CD4-positive, alpha-beta T cell treated with Interleukin-2 at 100 ng/mL for 4 hours (primary cell): ENCODE measurements at regions not wholly inside any gene's neighbourhood (a gene's known extent, or its start where the extent isn't known, plus 50 kb on each side); places are given as distances from the start of the nearest gene placed in this dataset.
"Not testable (repeated sequence)": the region's sequence is repeated elsewhere in the genome, so short reads cannot be mapped to it uniquely, and the experiment has no call there.

Source experiments
- DNase-seq: peaks from one replicate; pipeline ENCODE4 v3.0.0-alpha.2; 2020; ENCODE audit warnings: low spot score

DNA sequence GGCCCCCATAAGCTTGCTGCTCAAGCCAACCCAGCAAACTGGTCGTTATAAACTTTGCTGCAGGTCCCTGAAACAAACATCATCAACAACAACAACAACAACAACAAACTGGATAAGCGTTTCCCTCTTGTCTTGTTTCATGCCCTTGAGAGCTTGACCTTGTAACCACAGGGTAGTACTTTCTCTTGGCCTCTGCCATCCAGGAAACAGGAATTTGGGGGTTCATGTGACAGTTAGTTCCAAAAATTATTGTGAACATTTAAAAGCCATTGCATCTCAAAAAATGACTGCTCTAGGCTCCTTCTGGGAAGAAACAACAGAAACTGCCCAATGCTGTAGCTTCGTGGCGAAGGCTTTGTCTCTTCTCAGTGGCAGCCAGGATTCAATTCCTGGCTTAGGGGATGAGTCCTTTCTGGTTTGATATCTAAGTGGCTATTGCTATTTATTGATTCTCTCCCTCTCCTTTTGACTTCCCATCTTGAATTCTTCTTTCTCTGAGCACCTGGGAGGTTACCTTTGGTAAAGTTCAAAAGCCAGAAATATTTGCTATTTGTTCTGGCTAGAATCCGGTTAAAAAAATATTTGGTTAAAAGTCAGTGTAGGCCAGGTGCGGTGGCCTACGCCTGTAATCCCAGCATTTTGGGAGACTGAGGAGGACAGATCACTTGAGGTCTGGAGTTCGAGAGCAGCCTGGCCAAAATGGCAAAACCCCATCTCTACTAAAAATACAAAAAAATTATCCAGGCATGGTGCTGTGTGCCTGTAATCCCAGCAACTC is 52.0 kb upstream of the CPM start:
- DNase-seq, result no peak

DNA sequence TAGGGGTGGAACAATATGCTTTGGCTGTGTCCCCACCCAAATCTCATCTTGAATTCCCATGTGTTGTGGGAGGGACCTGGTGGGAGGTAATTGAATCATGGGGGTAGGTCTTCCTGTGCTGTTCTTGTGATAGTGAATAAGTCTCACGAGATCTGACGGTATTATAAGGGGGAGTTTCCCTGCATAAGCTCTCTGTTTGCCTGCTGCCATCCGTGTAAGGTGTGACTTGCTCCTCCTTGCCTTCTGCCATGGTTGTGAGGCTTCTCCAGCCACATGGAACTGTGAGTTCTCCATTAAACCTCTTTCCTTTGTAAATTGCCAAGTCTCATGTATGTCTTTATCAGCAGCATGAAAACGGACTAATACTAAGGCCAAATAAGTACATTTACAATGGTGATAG is 64.6 kb upstream of the CPM start:
- DNase-seq, result not testable (repeated sequence)

DNA sequence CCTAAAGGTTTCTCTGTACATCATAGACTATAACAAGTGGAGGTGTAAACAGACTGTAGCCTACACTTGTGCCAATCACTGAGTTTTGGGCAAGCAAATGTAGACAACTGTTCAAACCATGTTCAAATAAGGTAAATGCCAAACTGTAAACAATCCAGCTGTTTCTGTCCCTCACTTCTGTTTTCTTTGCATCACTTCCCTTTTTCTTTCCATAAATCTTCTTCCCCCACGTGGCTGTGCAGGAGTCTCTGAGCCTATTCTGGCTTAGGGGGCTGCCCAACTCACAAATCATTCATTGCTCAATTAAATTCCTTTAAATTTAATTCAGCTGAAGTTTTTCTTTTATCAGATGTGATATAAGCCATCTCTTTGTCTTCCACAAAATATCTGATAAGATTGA is 65.1 kb upstream of the CPM start:
- no peak for DNase-seq

DNA sequence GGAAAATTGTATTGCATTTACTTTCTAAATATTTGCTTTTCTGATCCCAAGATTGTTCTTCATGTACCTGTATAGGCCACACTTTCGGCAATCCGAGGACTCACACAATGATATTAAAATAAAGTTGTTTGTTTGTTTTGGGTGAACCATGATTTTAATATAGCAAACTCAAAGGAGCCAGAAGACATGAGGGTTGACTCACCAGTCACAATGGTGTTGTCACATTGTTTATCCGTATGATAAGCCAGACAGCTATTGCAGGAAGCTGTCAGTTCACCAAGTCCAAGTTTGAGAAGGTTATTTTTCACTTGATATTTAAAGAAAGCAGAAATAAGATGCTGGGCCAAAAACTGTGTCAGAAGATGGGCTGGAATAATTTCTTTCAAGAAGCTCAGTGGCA is 67.1 kb upstream of the CPM start:
- DNase-seq, result no peak

DNA sequence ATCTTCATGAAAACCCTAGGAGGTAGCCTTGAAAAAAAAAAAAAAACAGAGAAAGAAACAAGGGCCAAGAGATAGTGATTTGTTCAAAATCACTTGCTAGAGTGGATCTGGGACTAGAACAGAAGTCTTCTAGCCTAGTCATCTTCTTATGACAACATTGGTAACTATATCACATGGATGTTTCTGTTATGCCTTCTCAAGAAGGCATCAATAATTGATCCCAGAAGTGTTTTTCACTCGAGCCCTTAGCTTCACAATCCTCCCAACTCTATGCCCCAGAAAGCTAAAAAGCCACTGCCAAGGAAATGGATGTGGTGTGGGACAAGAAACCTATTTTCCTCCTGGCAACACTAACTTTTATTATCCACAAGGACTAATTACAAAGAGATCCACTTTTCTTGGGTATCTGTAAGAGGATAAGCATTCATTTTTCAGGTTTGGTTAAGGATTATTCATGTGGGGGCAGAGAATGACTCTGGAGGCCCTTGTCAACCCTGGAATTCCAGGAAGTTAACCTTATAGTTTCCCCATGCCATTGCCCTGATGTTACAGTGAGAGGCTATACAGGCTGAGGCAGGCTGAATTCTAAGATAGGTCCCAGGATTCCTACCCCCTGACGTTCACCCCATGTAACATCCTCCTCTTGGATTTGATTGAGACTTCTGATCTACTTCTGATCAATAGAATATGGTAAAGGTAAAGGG is 67.7 kb upstream of the CPM start:
- DNase-seq, result no peak

DNA sequence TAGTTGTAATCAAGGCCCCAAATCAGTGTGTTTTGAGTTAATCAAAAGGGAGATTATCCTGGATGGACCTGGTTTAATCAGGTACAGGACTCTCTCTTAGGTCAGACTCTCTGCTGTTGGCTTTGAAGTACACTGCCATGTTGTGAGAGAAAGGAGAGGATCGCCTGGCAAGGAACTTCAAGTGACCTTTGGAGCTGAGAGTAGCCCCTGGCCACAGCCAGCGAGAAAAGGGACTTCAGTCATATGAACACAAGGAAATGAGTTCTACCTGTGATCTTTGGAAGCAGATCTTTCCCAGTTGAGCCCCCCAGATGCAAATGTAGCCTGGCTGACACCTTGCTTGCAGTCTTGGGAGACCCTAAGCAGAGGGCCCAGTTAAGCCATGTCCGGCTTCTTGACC is 68.3 kb upstream of the CPM start:
- DNase-seq, result no peak

DNA sequence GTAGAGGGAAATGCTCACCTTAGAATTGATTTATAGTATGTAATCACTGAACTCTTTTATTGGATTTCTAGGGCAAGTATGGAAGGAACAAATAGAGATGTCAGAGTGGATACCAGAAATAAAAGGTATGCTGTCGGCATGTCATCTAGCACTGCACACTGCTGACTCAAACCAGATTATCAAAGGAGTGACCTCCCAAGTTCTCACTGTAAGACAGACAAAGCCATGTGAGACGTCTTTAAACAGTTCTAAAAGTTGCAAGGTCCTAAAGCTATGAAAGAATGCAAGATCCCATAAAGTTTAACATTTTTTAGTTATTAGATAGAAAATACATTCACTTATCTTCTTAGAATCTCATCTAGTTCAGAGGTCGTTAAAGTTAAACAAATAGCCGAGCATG is 70.0 kb upstream of the CPM start:
- DNase-seq, result no peak

DNA sequence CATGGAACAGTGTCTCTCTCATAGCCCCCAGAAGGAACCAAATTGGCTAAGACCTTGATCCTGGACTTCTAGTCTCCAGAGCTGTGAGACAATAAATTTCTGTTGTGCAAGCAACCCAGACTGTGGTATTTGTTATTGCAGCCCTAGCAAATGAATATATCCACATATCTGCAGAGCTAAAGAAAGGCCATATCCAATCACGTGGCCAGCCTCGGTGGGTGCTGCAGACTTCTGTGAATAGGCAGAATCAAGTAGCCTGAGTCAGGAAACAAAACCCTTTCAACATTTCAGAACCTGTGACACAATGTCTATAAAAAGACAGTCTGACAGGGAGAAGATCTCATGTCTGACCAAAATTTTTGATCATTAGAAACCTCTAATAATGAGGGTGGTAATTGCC is 71.0 kb upstream of the CPM start:
- no peak for DNase-seq

DNA sequence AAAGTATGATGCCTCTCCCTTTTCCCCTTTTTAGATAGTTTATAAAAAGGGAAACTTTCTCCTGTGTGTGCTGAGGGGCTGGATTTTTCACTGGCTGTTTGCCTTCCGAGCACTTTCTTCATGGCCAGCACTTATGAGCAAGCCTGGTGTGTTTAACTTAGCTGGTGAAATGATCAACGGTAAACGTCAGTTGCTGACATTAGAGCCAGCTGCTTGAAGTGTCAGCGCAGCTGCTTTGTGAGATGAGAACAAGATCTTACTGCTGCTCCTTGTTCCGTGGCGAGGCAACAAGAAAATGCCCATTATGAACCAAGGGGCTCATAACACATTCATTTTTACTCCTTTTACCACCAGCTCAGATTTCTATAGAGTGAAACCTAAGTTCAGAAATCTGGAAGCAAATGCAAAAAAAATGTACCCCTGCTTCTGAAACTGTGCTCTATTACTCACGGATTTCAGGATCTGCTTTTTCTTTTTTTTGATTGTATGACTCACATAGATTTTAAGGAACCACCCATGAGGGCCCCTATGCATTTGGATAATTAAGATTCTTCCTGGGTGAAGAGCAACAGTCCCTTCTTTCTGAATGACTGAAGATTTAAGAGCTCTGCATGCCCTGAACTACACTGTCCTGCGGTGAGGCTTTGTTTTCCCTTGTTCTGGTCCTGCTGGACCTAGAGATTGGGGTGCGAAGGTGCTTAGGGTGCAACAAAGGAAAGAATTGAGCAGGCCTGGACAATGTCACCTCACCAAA is 74.3 kb upstream of the CPM start:
- no peak for DNase-seq

DNA sequence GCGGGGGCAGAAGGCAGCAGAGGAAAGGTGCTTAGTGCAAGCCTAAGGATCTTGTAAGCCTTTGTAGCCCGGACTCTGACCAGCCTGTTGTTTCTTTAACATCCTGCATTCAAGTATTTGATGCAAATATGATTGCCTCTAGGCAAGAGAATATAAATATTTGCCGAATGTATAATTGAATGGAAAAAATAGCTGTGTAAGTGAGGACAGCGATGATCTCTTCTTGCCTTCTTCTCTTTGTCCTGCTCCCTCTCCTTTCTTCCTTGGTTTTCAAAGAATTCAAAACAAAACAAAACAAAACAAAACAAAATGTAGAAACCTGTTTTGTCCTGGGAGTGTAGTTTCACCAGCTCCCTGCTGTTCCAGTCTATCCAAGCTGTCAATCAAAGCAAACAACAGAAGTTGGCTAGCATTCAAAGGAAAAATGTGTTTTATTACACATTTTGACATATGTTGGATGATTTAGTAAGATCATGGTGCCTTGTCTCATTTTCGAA is 74.9 kb upstream of the CPM start:
- no peak for DNase-seq

DNA sequence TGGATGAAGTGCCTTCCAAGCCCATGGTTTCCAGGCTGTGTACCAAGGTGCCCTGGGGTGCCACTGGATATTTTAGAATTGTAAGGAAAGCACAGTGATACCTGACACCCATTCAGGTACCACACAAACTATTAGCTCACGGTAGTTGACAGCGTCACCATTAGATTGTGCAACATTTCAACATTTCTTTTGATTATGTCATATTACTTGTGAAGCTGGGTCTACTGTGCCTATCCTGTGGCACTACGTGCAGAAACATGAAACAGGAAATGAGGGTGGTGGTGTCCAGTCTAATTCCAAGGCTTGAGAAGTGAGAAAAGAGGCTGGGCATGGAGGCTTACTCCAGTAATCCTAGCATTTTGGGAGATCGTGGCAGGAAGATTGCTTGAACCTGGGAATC is 75.5 kb upstream of the CPM start:
- DNase-seq, result no peak

DNA sequence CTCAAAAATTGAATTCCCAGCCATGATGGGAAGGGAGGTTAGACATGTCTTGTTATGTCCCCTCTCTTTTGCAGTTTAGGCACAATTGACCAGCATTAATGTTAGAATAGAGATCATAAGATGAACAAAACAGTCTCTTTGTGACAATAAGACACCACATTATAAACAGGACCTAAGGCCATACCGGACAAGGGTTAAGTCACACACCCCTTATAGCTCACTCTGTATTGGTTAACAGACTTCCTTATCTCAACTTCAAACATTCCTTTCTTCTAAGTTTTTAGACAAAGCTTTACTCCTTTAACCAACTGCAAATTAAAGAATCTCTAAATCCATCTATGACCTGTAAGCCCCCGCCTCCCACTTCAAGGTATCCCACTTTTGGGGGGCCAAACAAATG is 81.1 kb upstream of the CPM start:
- DNase-seq, result no peak

DNA sequence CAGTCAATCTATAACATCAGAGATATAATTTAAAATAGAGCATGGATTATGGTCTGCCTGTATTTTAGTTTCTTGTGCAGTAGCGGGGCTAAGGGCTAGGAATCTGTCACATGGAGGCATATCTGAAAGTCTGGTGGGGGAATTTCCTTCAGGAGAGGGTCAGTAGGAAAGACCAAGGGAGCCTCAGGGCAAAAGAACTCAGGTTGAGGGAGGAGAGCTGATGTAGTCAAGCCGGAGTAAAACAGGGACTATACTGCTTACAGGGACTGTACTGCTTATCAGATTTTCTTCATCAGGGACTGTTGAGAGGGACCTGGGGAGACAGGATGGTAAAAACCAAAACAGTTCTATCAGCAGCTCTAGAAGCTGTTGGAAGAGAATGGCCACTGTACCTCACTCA is 82.0 kb upstream of the CPM start:
- DNase-seq, result no peak

DNA sequence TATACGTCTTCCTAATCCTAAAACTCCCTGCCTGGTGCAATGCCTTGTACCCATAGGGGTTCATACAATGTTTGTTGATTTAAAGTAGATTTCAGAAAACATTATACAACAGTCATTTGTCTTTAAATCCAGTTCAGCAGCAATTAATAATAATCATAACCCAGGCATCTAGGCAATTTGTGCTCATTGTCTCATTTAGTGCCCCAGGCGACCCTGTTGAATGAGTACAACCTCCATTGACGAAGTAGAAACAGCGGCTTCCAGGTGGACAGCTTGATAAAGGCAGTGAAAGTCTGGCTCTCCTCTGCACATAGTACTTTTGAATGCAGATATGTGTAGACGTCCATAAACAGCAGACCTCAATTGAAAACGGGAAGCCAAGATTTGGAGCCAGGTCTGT is 82.9 kb upstream of the CPM start:
- DNase-seq, result no peak

DNA sequence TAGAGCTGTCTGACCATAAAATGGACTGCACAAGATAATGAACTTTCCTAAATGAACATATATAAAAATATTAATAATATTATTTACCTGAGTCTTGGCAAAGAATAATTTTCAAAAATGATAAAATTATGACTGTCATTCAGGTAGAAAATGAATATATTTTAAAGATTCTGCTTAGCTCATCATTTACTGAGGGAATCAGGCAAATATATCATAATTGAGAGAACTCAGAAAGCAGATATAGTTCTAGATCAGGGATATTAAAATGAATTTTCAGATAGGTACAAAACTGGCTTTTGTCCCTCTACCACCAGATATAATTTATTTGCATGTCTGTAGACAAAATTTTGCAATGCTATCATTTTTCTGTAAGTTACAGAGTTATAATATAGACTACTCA is 86.1 kb upstream of the CPM start:
- DNase-seq, result no peak

DNA sequence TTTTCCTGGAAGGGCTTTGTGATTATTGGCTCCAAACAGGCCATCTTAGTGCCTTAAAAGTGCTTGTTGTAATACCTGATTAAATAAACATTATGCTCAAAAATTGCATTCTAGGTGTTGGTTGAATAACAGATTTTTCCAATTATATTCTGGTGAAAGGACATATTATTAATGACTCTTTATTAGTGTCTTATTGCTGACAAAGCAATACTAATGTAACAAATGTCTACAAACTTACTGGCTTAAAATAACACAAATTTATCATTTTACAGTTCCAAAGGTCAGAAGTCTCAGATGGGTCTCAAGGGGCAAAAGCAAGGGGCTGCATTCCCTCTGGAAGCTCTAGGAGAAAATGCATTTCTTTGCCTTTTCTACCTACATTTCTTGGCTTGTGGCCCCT is 86.9 kb upstream of the CPM start:
- DNase-seq, result no peak

DNA sequence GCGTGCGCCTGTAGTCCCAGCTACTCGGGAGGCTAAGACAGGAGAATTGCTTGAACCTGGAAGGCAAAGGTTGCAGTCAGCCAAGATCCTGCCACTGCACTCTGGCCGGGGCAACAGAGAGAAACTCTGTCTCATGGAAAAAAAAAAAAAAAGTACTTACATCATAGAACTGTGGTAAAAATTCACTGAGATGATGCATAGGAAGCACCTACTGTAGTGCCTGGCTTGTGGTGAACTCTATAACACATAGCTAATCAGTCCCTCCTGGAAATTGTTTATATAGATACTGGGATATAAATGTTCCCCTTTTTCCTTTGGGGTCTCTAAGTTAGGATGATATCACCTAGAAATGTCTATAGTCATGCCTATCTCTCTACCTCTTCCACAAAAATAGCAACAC is 89.7 kb upstream of the CPM start:
- DNase-seq, result no peak

DNA sequence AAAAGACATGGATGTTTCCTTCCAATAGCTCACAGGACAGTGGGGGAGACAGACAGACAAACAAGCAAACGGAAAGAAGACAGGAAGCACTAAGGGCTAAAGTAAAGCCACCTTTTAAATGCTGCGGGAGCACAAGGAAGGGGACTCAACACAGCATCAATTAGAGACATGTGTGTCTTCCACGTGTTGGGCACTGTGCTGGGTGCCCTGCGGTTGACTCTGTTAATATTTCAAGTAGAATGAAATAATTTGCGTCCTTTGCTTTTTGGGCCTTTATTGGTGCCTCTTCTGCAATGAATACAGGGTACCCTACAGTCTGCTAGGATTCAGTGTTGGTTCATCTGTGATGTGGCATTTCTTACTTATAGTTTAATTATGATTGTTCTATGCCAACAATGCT is 90.9 kb upstream of the CPM start:
- DNase-seq, result no peak

DNA sequence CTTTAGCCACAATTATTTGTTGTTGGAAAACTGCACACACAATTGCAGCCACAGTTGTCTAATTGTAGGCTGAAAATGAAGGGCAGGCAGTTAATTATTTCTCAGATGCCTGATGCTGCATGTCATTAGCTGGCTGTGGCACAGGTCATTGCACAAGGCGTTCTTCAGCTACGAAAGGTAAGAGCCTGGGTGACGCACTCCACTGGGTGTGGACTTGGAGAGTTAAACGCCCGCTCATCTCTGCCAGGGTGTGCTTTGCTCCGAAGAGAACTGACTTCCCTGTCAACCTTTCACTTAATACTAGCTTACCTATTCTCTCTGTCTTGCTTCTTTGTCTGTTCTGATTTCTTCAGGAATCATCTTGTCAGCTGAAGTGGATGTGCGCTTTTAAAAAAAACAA is 91.4 kb upstream of the CPM start:
- no peak for DNase-seq

DNA sequence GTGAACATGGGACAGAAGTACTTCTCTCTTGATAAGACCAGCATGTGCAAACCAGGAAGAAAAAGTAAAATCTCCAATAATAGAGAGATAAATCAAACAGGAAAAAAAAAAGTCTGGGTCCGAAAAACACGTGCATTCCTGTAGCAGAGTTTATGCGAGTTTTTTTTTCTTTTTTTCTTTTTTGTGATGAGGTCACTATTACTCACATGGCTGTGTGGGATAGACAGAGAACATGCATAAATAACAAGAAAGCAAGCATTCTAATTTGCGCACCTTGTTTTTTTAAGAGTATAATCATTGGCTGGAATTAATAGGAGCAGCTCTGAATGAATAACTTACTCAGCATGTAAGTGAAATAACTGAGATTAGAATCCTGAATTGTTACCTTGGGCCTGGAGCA is 91.9 kb upstream of the CPM start:
- DNase-seq, result no peak

DNA sequence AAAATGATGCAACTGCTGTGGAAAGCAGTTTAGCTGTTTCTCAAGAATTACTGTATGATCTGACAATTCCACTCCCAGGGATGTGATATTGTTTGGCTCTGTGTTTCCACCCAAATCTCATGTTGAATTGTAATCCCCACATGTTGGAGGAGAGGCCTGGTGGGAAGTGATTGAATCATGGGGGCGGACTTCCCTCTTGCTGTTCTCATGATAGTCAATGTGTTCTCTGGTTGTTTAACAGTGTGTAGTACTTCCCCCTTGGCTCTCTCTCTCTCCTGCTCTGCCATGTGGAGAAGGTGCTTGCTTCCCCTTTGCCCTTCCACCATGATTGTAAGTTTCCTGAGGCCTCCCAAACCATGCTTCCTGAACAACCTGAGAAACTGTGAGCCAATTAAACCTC is 93.4 kb upstream of the CPM start:
- no peak for DNase-seq

DNA sequence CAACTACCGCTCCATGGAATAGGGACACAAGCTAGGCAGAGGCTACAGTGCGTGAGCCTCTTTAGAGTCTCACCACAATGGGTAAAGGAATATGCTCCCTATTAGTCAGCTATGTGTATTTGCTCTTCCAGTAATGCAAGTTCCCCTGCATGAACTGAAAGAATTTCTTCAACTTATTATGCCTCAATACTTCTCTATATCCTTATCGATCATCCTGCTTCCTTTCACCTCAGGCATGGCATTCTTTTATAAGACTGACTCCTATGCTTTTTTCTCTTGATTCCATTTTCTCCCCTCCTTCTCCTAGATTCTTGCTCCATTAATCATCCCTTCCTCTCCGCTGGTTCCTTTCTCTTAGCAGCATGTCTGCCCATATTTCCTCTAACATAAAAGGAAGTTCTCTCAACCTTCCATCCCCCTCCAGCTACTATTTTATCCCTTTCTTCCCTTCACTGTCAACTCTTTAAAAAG is 94.5 kb upstream of the CPM start:
- DNase-seq, result no peak
